GM23338 (cell line): ENCODE measurements at regions not wholly inside any gene's neighbourhood (a gene's known extent, or its start where the extent isn't known, plus 50 kb on each side); places are given as distances from the start of the nearest gene placed in this dataset.

Experiments
- CTCF ChIP-seq, 2 experiments: fragments of 200-600 bp in 1 of 2; sonication (generic) in 1 of 2; conservative IDR thresholded peaks; 2 replicates each; pipeline versions ENCODE4 v1.5.1 to v1.6.1; 2016 to 2017; ENCODE audit warnings: antibody characterized with exemption in 2 of 2, low read depth in 2 of 2, mild to moderate bottlenecking in 2 of 2, moderate library complexity in 1 of 2
- EZH2phosphoT487 ChIP-seq: fragments of 200-600 bp; sonication (generic); IDR thresholded peaks from one replicate; pipeline ENCODE4 v1.8.1; 2018; ENCODE audit warnings: antibody characterized with exemption; ENCODE audit not compliant: unreplicated experiment
- JUNB ChIP-seq: IDR thresholded peaks from one replicate; pipeline ENCODE4 v1.6.1; 2016; ENCODE audit warnings: antibody characterized with exemption; ENCODE audit not compliant: unreplicated experiment
- POLR2AphosphoS5 ChIP-seq: IDR thresholded peaks from 2 replicates; pipeline ENCODE4 v1.6.1; 2016; ENCODE audit warnings: antibody characterized with exemption, low read depth
- TF ChIP-seq, protein P1 (sequence below): IDR thresholded peaks from 2 replicates; pipeline ENCODE4 v1.6.1; 2016; ENCODE audit warnings: antibody characterized with exemption

- TF ChIP-seq CTCF (conservative IDR thresholded peaks at IDR 0.05; ENCODE audit: low read depth in 2 of 2) = no peak
- no peak for TF ChIP-seq POLR2AphosphoS5
- TF ChIP-seq EZH2phosphoT487 = no peak
- TF ChIP-seq, protein P1, sequence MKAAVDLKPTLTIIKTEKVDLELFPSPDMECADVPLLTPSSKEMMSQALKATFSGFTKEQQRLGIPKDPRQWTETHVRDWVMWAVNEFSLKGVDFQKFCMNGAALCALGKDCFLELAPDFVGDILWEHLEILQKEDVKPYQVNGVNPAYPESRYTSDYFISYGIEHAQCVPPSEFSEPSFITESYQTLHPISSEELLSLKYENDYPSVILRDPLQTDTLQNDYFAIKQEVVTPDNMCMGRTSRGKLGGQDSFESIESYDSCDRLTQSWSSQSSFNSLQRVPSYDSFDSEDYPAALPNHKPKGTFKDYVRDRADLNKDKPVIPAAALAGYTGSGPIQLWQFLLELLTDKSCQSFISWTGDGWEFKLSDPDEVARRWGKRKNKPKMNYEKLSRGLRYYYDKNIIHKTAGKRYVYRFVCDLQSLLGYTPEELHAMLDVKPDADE = no peak
- no peak for TF ChIP-seq JUNB
These were observed 201.8 kb upstream of the LARGE1 start for GRCh38 chr22:34122042-34122441.
